ENCODE measurements at regions not wholly inside any gene's neighbourhood (a gene's known extent, or its start where the extent isn't known, plus 50 kb on each side); places are given as distances from the start of the nearest gene placed in this dataset.
A peak's percentile ranks its signal among the peaks of the same experiment; 100 is the strongest.

GRCh38 chr10:10902951-10903350 lies 114.7 kb upstream of the CELF2 start:
- H3K27me3 ChIP-seq (ENCODE audit: control insufficient read depth, insufficient read depth, low read length): no peaks in the 10 kb centered on the region
- H3K4me3 ChIP-seq (ENCODE audit: insufficient read depth, low read depth, low read length): no peak overlapping the region
- no peaks in the 10 kb centered on the region for H3K36me3 ChIP-seq (replicated peaks; ENCODE audit: control insufficient read depth, insufficient read depth, low read length)
- DNase-seq: no peak

DNA sequence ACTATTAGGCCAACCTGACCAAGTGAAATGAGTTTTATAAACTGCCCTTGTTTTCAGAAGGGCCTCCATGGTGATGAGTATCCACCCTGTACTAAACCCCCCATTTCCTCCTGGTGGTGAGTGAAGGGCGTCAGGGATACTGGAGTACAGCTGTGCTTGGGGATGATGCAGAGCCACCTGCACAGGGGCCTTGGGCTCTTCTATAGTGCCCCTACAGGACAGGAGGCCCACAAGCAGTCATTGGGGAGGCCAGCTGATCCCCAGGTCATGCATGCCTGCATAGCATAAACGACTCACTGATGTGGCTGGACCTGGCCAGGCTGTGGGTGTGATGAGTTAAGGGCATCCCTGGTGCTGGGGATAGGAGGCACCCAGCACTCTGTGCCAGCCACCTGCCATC lies 114.1 kb upstream of the CELF2 start:
- DNase-seq: no peak

GRCh38 chr10:10910634-10911033 lies 107.0 kb upstream of the CELF2 start:
- Histone ChIP-seq H3K27me3 (ENCODE audit: control insufficient read depth, insufficient read depth, low read length) (no peaks in the 10 kb centered on the region), H3K4me3 (ENCODE audit: insufficient read depth, low read depth, low read length) (no peak overlapping the region), H3K36me3 (replicated peaks; ENCODE audit: control insufficient read depth, insufficient read depth, low read length) (no peaks in the 10 kb centered on the region)
- DNase-seq: no peak

More for the DNA sequence above, 114.1 kb upstream of the CELF2 start:
- Histone ChIP-seq H3K27me3 (ENCODE audit: control insufficient read depth, insufficient read depth, low read length) (no peaks in the 10 kb centered on the region), H3K36me3 (replicated peaks; ENCODE audit: control insufficient read depth, insufficient read depth, low read length) (no peaks in the 10 kb centered on the region), H3K4me3 (ENCODE audit: insufficient read depth, low read depth, low read length) (no peak overlapping the region)

DNA sequence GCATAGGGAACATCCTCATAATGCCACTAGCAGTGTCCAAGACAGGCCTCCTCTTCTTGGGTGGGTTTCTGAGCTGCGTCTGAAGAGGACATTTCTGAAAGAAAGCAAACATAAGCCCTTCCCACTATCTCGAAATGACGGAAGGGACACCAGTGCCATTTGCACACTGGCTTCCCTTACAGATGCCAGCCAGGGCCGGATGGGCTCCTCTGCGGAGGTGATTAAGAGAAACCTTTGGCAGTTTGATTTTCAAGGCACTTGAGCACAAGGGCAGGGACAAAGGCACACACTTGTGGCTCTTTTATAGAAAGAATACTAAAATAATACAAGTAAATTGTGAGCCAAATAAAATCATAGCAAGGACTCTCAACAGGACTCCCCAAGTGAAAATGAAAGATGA lies 106.6 kb upstream of the CELF2 start:
- DNase-seq: no peak
- no peaks in the 10 kb centered on the region for H3K36me3 ChIP-seq (replicated peaks; ENCODE audit: control insufficient read depth, insufficient read depth, low read length)
- H3K4me3 ChIP-seq (ENCODE audit: insufficient read depth, low read depth, low read length): no peak overlapping the region
- no peaks in the 10 kb centered on the region for H3K27me3 ChIP-seq (ENCODE audit: control insufficient read depth, insufficient read depth, low read length)

DNA sequence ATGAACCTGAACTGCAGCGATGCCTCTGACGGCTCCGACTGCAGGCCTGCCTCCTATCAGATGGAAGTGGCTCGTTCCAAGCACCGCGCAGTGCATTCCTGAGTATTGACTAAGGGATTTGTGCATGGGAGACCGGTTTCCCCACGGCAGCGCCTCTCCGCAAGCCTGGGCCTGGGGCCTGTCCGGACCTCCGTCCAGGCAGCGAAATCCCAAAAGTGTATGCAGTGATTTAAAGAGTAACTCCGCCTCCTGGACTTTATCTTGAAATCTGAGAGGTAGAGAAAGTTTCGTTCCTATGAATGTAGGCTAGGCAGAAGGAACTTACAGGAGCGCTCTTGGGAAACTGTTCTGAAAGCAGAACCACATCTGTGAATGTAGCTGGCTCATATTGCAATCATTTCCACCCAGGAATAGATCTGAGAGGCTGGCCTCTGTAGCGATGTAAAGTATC lies 106.2 kb upstream of the CELF2 start:
- H3K4me3 ChIP-seq (ENCODE audit: insufficient read depth, low read depth, low read length): no peak overlapping the region
- no peaks in the 10 kb centered on the region for H3K36me3 ChIP-seq (replicated peaks; ENCODE audit: control insufficient read depth, insufficient read depth, low read length)
- peak; percentile 24 for DNase-seq
- no peaks in the 10 kb centered on the region for H3K27me3 ChIP-seq (ENCODE audit: control insufficient read depth, insufficient read depth, low read length)

DNA sequence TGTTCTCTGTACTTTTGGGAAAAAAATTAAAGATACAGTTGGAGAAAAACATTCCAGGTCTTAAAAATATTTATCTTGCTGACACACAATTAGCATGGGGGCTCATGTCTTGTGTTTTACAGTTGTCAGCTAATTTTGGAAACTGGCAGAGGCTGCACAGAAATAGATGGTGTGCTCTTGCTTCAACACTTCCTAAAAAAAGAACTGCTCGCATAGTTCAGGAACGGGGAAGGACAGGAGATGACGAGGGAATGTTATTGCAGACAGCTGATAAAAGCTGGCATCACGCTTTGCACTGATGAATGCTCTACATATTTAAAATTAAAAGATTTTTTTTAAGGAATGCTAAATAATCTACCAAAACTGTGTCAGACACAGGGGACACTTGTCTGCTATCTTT lies 103.5 kb upstream of the CELF2 start:
- Histone ChIP-seq H3K4me3 (ENCODE audit: insufficient read depth, low read depth, low read length) (no peak overlapping the region), H3K36me3 (replicated peaks; ENCODE audit: control insufficient read depth, insufficient read depth, low read length) (no peaks in the 10 kb centered on the region), H3K27me3 (ENCODE audit: control insufficient read depth, insufficient read depth, low read length) (no peaks in the 10 kb centered on the region)
- DNase-seq: no peak

GRCh38 chr10:10915215-10915614 lies 102.5 kb upstream of the CELF2 start:
- Histone ChIP-seq H3K4me3 (ENCODE audit: insufficient read depth, low read depth, low read length) (no peak overlapping the region), H3K27me3 (ENCODE audit: control insufficient read depth, insufficient read depth, low read length) (no peaks in the 10 kb centered on the region), H3K36me3 (replicated peaks; ENCODE audit: control insufficient read depth, insufficient read depth, low read length) (no peaks in the 10 kb centered on the region)
- DNase-seq: no peak

GRCh38 chr10:10917031-10917430 lies 100.6 kb upstream of the CELF2 start:
- no peak for DNase-seq
- Histone ChIP-seq H3K4me3 (ENCODE audit: insufficient read depth, low read depth, low read length) (no peak overlapping the region), H3K36me3 (replicated peaks; ENCODE audit: control insufficient read depth, insufficient read depth, low read length) (no peaks in the 10 kb centered on the region), H3K27me3 (ENCODE audit: control insufficient read depth, insufficient read depth, low read length) (no peaks in the 10 kb centered on the region)

- no peaks in the 10 kb centered on the region for H3K27me3 ChIP-seq (ENCODE audit: control insufficient read depth, insufficient read depth, low read length)
- no peaks in the 10 kb centered on the region for H3K36me3 ChIP-seq (replicated peaks; ENCODE audit: control insufficient read depth, insufficient read depth, low read length)
- DNase-seq: no peak
- H3K4me3 ChIP-seq (ENCODE audit: insufficient read depth, low read depth, low read length): no peak overlapping the region
Observed at GRCh38 chr10:10919976-10920375, 97.7 kb upstream of the CELF2 start.

DNA sequence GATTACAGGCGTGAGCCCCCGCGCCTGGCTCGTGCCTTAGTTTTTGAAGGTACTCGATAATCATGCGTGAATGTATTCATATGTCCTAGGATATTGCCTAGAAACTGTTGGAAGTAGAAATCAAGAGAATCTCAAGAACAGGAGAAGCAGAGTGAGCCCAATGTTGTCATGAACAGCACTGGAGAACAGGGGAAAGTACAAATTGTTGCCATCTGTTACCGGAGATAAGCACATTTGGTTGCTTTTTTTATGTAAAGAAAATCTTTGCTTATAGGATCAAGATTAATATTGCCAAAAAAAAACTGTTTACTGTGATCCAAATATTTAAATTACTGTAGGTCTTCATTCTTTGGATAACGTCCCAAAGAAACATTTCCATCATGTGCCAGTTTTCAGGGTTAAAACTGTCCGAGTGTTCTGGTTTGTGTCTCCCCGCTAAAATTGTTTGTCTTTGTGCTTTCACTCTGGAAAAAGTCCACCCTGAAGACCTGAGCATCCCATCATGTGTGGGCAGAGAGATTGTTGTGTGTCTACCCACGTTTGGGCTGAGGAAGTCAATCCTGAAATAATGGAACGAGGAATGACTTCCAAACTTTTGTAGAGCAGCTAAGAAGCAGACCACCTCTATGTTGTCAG lies 95.7 kb upstream of the CELF2 start:
- no peak for DNase-seq
- no peaks in the 10 kb centered on the region for H3K36me3 ChIP-seq (replicated peaks; ENCODE audit: control insufficient read depth, insufficient read depth, low read length)
- no peak overlapping the region for H3K4me3 ChIP-seq (ENCODE audit: insufficient read depth, low read depth, low read length)
- no peaks in the 10 kb centered on the region for H3K27me3 ChIP-seq (ENCODE audit: control insufficient read depth, insufficient read depth, low read length)

- Histone ChIP-seq H3K36me3 (replicated peaks; ENCODE audit: control insufficient read depth, insufficient read depth, low read length) (no peaks in the 10 kb centered on the region), H3K27me3 (ENCODE audit: control insufficient read depth, insufficient read depth, low read length) (no peaks in the 10 kb centered on the region), H3K4me3 (ENCODE audit: insufficient read depth, low read depth, low read length) (no peak overlapping the region)
- DNase-seq: no peak
Observed at GRCh38 chr10:10923029-10923651, 94.5 kb upstream of the CELF2 start.

- Histone ChIP-seq H3K4me3 (ENCODE audit: insufficient read depth, low read depth, low read length) (no peak overlapping the region), H3K27me3 (ENCODE audit: control insufficient read depth, insufficient read depth, low read length) (no peaks in the 10 kb centered on the region), H3K36me3 (replicated peaks; ENCODE audit: control insufficient read depth, insufficient read depth, low read length) (no peaks in the 10 kb centered on the region)
- DNase-seq: no peak
Observed at GRCh38 chr10:10925667-10926066, 92.0 kb upstream of the CELF2 start.

DNA sequence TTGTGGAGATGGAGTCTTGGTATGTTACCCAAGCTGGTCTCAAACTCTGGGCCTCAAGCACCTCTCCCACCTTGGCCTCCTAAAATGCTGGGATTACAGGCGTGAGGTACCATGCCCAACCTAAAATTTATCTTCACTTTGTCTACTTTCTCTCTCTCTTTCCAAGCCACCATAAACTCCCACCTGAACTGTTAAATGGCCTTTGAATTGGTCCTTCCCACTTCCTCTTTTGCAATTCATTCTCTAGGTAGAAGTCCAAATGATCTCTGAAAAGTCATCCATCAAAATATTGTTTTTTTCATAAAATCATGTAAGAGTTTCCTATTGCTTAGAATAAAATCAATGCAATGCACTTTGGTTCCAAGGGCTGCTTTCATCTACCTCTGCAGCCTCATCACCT lies 90.1 kb upstream of the CELF2 start:
- DNase-seq: no peak
- no peaks in the 10 kb centered on the region for H3K36me3 ChIP-seq (replicated peaks; ENCODE audit: control insufficient read depth, insufficient read depth, low read length)
- H3K27me3 ChIP-seq (ENCODE audit: control insufficient read depth, insufficient read depth, low read length): no peaks in the 10 kb centered on the region
- no peak overlapping the region for H3K4me3 ChIP-seq (ENCODE audit: insufficient read depth, low read depth, low read length)

DNA sequence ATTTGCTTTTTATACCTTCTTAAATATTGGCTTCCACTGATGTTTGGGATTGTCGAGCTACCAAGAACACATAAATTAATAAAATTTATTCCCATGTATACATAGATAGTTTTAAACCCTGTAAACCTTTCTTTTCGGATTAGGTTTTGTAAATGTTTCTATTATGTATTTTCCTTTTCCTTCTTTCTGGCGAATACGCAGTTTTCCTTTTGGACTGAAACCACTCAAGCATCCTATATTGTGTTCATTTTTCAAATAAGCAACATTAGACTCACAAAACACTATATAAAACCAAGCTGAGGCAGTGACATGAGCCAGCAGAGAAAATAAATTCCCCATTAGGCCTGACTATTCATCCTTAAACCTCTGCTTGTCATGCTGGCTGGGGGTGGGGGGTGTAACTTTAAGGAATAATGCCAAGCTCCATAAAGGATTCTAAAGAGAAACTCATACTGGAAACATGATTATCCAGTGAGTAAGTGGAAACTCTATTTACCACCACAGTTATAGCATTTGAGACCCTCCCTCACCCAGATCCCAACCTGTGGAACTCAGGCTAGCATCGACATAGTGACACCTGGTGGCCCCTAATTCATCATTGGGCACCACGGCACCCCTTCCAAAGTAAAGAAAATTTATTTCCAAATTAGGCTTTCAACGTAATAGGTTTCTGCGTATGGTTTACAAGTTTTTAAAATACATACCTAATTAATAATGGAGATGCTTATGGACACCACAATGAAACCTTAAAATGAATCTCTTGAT lies 86.5 kb upstream of the CELF2 start:
- DNase-seq: peak; percentile 64
- Histone ChIP-seq H3K36me3 (replicated peaks; ENCODE audit: control insufficient read depth, insufficient read depth, low read length) (no peaks in the 10 kb centered on the region), H3K27me3 (ENCODE audit: control insufficient read depth, insufficient read depth, low read length) (no peaks in the 10 kb centered on the region), H3K4me3 (ENCODE audit: insufficient read depth, low read depth, low read length) (no peak overlapping the region)

DNA sequence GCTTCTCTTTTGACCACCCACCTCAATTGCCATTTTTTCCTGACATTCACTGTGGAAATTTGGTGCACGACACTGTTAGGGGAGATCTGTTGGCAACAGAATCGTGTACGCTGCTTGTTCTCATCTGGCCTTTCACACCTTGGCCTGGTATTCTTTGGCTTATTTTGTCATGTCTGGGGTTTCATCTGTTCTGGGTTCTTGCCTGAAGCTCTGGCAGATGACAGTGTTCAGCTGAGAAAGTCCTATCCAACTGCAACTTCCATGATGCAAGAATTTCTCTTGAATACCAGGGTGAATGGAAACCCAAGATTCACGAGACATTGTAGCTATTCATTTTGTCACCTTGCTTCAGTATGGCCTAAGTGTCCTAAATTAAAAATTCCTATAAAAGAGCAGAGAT lies 82.6 kb upstream of the CELF2 start:
- no peaks in the 10 kb centered on the region for H3K36me3 ChIP-seq (replicated peaks; ENCODE audit: control insufficient read depth, insufficient read depth, low read length)
- no peak overlapping the region for H3K4me3 ChIP-seq (ENCODE audit: insufficient read depth, low read depth, low read length)
- DNase-seq: no peak
- no peaks in the 10 kb centered on the region for H3K27me3 ChIP-seq (ENCODE audit: control insufficient read depth, insufficient read depth, low read length)
